HG03442 (cell line): ENCODE measurements at regions not wholly inside any gene's neighbourhood (a gene's known extent, or its start where the extent isn't known, plus 50 kb on each side); places are given as distances from the start of the nearest gene placed in this dataset.

Source experiments
- ATAC-seq: cut with Tn5 transposase; IDR thresholded peaks from one replicate; pipeline ENCODE4 v1.9.1; 2021; ENCODE audit warnings: mild to moderate bottlenecking, moderate library complexity; ENCODE audit not compliant: unreplicated experiment

DNA sequence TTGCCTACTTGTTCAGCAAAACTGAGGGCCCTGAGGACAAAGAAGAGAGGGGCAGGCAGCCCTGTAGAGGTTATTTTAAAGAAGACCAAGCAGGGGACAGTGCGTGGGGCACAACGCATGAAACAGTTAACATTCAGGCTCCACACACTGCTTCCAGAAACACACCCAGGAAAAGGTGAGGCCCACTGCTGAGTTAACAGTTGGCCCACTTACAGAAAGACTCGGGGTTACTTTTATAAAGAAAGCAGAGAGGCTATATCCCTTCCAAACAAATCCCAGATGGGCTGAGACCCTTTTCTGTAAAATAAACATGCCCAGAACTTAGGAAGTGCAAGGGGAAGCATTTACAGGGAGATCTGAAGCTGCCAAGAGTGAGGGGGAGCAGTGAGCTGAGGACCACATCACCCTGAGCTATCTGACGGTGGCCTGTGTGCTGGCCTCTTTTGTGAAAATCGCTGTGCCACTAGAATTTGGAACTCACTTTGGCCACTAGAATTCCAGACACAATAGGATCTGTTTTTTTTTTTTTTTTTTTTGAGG lies 49.8 kb upstream of the SSTR4 start:
- no peak for ATAC-seq
